IMR-90 (cell line): ENCODE measurements at regions not wholly inside any gene's neighbourhood (a gene's known extent, or its start where the extent isn't known, plus 50 kb on each side); places are given as distances from the start of the nearest gene placed in this dataset.

Source experiments
- ATAC-seq: fragments of 200-7000 bp; cut with Tn5 transposase; 2 replicates; pipeline ENCODE4 v1.9.1; 2020; ENCODE audit warnings: low read depth, mild to moderate bottlenecking, moderate library complexity
- BruUV-seq: library from RNA; stranded (reverse); fragments of 400-500 nt; replicated peaks from 2 replicates; lab custom pipeline; 2021; lab: Mats Ljungman, UMichigan
- CTCF ChIA-PET: fragments of 300-600 bp; formaldehyde crosslinking; extraction: SDS; loops from one replicate; lab custom pipeline; 2021; ENCODE audit warnings: antibody characterized with exemption; lab: Yijun Ruan, JAX
- POLR2A ChIA-PET: fragments of 300-600 bp; sonication (Branson Sonifier 250); formaldehyde crosslinking; loops from one replicate; lab custom pipeline; 2022; ENCODE audit warnings: antibody characterized with exemption; ENCODE audit not compliant: unreplicated experiment; lab: Charles Lee
- DNase-seq: peaks from one replicate; pipeline ENCODE4 v3.0.0; 2013
- H2AFZ ChIP-seq: replicated peaks from 2 replicates; pipeline ENCODE3; 2013; ENCODE audit warnings: low read length, mild to moderate bottlenecking; ENCODE audit not compliant: poor library complexity
- H2AK5ac ChIP-seq: 2 replicates; pipeline ENCODE4 v1.6.1; 2013; ENCODE audit warnings: low read depth, low read length, inconsistent platforms
- H2AK9ac ChIP-seq: replicated peaks from 2 replicates; pipeline ENCODE3; 2013; ENCODE audit warnings: mild to moderate bottlenecking, low read depth, low read length, moderate library complexity; ENCODE audit not compliant: poor library complexity
- H2BK120ac ChIP-seq: 2 replicates; pipeline ENCODE4 v1.6.1; 2013; ENCODE audit warnings: low read depth, low read length, inconsistent platforms
- H2BK15ac ChIP-seq: 3 replicates; pipeline ENCODE4 v1.6.1; 2013; ENCODE audit warnings: low read depth, low read length, inconsistent platforms
- H2BK20ac ChIP-seq: 2 replicates; pipeline ENCODE4 v1.6.1; 2013; ENCODE audit warnings: low read depth, mild to moderate bottlenecking, inconsistent platforms, low read length, moderate library complexity
- H2BK5ac ChIP-seq: 2 replicates; pipeline ENCODE4 v1.6.1; 2013; ENCODE audit warnings: mild to moderate bottlenecking, low read depth, low read length, inconsistent platforms; ENCODE audit not compliant: poor library complexity, severe bottlenecking
- H3K14ac ChIP-seq: replicated peaks from 2 replicates; pipeline ENCODE4 v1.6.1; 2013; ENCODE audit warnings: low read depth, low read length, inconsistent platforms
- H3K18ac ChIP-seq: 2 replicates; pipeline ENCODE4 v1.6.1; 2013; ENCODE audit warnings: low read depth, low read length, control low read depth
- H3K23ac ChIP-seq: 2 replicates; pipeline ENCODE4 v1.6.1; 2013; ENCODE audit warnings: low read depth, low read length, inconsistent platforms
- H3K27ac ChIP-seq: 2 replicates; pipeline ENCODE4 v1.5.1; 2013; ENCODE audit warnings: mild to moderate bottlenecking, control low read depth, low read length; ENCODE audit not compliant: insufficient read depth
- H3K27me3 ChIP-seq: 2 replicates; pipeline ENCODE4 v1.6.1; 2013; ENCODE audit warnings: low read length; ENCODE audit not compliant: control insufficient read depth, insufficient read depth
- H3K36me3 ChIP-seq: 2 replicates; pipeline ENCODE4 v1.6.1; 2013; ENCODE audit warnings: low read length, mixed read lengths; ENCODE audit not compliant: control insufficient read depth, insufficient read depth
- H3K4ac ChIP-seq: 2 replicates; pipeline ENCODE4 v1.6.1; 2013; ENCODE audit warnings: low read depth, low read length, inconsistent platforms
- H3K4me1 ChIP-seq: 2 replicates; pipeline ENCODE4 v1.6.1; 2013; ENCODE audit warnings: low read length, mixed read lengths; ENCODE audit not compliant: control insufficient read depth, insufficient read depth
- H3K4me2 ChIP-seq: 2 replicates; pipeline ENCODE4 v1.6.1; 2013; ENCODE audit warnings: low read depth, mild to moderate bottlenecking, control low read depth, low read length, moderate library complexity
- H3K4me3 ChIP-seq: 2 replicates; pipeline ENCODE4 v1.5.1; 2013; ENCODE audit warnings: low read depth, mild to moderate bottlenecking, control low read depth, low read length, moderate library complexity; ENCODE audit not compliant: insufficient read depth
- H3K56ac ChIP-seq: 2 replicates; pipeline ENCODE4 v1.6.1; 2013; ENCODE audit warnings: low read length, inconsistent platforms; ENCODE audit not compliant: insufficient read depth; ENCODE audit errors: extremely low read depth
- H3K79me1 ChIP-seq, 2 experiments: 2 replicates each; pipeline ENCODE4 v1.6.1; 2013; ENCODE audit warnings: low read length in 2 of 2, inconsistent platforms in 1 of 2, low read depth in 1 of 2
- H3K9ac ChIP-seq: 2 replicates; pipeline ENCODE4 v1.6.1; 2013; ENCODE audit warnings: low read depth, low read length, control low read depth
- H3K9me1 ChIP-seq: 2 replicates; pipeline ENCODE4 v1.6.1; 2013; ENCODE audit warnings: low read length, inconsistent platforms; ENCODE audit not compliant: insufficient read depth
- H3K9me3 ChIP-seq: 2 replicates; pipeline ENCODE4 v1.6.1; 2013; ENCODE audit warnings: low read length; ENCODE audit not compliant: control insufficient read depth, insufficient read depth
- H4K20me1 ChIP-seq: 2 replicates; pipeline ENCODE4 v1.6.1; 2013; ENCODE audit warnings: low read length, inconsistent platforms; ENCODE audit not compliant: insufficient read depth
- H4K5ac ChIP-seq: 2 replicates; pipeline ENCODE4 v1.6.1; 2013; ENCODE audit warnings: mild to moderate bottlenecking, low read depth, low read length, control low read depth
- H4K8ac ChIP-seq, 2 experiments: 2 replicates each; pipeline ENCODE4 v1.6.1; 2013; ENCODE audit warnings: low read depth in 2 of 2, low read length in 2 of 2, control low read depth in 1 of 2, inconsistent platforms in 1 of 2
- H4K91ac ChIP-seq: 2 replicates; pipeline ENCODE4 v1.6.1; 2013; ENCODE audit warnings: low read depth, low read length, inconsistent platforms; ENCODE audit not compliant: insufficient read depth
- CHD1 ChIP-seq: IDR thresholded peaks from 2 replicates; pipeline ENCODE4 v1.6.1; 2012; ENCODE audit warnings: low read depth, low read length, improper control_type of control experiment
- CTCF ChIP-seq: conservative IDR thresholded peaks from 2 replicates; pipeline ENCODE4 v1.5.1; 2012; ENCODE audit warnings: mild to moderate bottlenecking, low read depth, low read length, improper control_type of control experiment
- FOS ChIP-seq: fragments of 150-350 bp; IDR thresholded peaks from 2 replicates; pipeline ENCODE4 v1.6.1; 2016; ENCODE audit warnings: low read depth, low read length
- MAFK ChIP-seq: IDR thresholded peaks from 2 replicates; pipeline ENCODE4 v1.6.1; 2012; ENCODE audit warnings: low read depth, low read length, improper control_type of control experiment
- POLR2A ChIP-seq: IDR thresholded peaks from 2 replicates; pipeline ENCODE4 v1.6.1; 2012; ENCODE audit warnings: mild to moderate bottlenecking, low read depth, low read length
- RAD21 ChIP-seq: IDR thresholded peaks from 2 replicates; pipeline ENCODE4 v1.6.1; 2012; ENCODE audit warnings: low read length, improper control_type of control experiment
- SMC3 ChIP-seq: fragments of 150-350 bp; IDR thresholded peaks from 2 replicates; pipeline ENCODE4 v1.6.1; 2016; ENCODE audit warnings: low read depth, mild to moderate bottlenecking, antibody characterized with exemption, low read length, moderate library complexity
- WGBS, 2 experiments: methylation state at CpG; one replicate each; pipeline versions ENCODE4 v1.1.5 to v1.1.7; 2013; ENCODE audit warnings: missing lambda C conversion rate in 2 of 2; ENCODE audit not compliant: insufficient read length in 1 of 2; ENCODE audit errors: extremely low coverage in 2 of 2; 5-methylcytosine and 5-hydroxymethylcytosine counted together
- dilution Hi-C: fragments of 300-500 bp; cut with HindIII; formaldehyde crosslinking; loops from one replicate; pipeline ENCODE4 v1.14.3; 2018; ENCODE audit warnings: low sequenced_read_pairs; ENCODE audit not compliant: unreplicated experiment
- in situ Hi-C: fragments of 300-500 bp; cut with MboI; formaldehyde crosslinking; loops from 3 replicates; pipeline ENCODE4 v1.14.3; 2019; ENCODE audit warnings: low sequenced_read_pairs, inconsistent platforms, mixed read lengths
- intact Hi-C: fragments of 100-400 bp; cut with micrococcal nuclease; formaldehyde crosslinking; loops from 2 replicates; pipeline ENCODE4 v1.10.0; 2022

DNA sequence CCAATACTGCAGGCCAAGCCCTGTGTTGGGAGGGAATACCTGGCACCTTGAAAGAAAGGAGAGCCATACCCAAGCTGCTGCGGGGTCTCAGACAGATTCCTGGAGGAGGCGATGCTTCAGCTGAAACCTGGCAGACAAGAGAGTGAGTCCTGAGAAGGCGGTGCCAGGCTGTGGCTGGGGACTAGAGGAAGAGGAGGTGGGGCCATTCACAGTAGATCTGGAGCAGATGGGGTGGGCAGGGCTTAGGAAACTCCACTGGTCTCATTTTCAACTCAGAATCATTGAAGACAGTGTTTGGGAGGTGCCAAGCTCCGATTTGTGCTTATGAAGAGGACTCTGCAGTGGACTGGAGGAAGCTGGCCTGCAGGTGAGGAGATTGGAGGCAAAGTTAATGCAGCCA, 236.3 kb upstream of the MKI67 start:
- POLR2A ChIA-PET = no interaction called here
- intact Hi-C loops = no loop called here

More for the DNA sequence above, 236.3 kb upstream of the MKI67 start:
- Histone ChIP-seq H3K27me3 (no peaks in the 10 kb centered on the region), H3K56ac (no peak overlapping the region), H3K14ac (no peak overlapping the region), H3K36me3 (no peaks in the 10 kb centered on the region), H3K23ac (no peak overlapping the region), H4K5ac (no peak overlapping the region), H3K9ac (no peak overlapping the region), H4K20me1 (no peaks in the 10 kb centered on the region), H2AK5ac (no peak overlapping the region), H4K91ac (no peak overlapping the region), H3K27ac (no peak overlapping the region), H3K18ac (no peak overlapping the region), H2BK5ac (no peak overlapping the region), H3K9me1 (no peaks in the 10 kb centered on the region), H2BK20ac (no peak overlapping the region), H2BK120ac (no peak overlapping the region), H3K4ac (no peak overlapping the region), H2AFZ (no peak overlapping the region), H3K9me3 (peaks cover 52% of the 10 kb centered on the region), H2AK9ac (no peak overlapping the region), H3K4me2 (no peak overlapping the region), H3K4me3 (no peak overlapping the region), H3K4me1 (no peaks in the 10 kb centered on the region), H3K79me1 (no peaks in the 10 kb centered on the region), H4K8ac (no peak overlapping the region), H2BK15ac (no peak overlapping the region)
- in situ Hi-C loops (no loop called here), dilution Hi-C loops (no loop called here)
- CTCF ChIA-PET = no interaction called here
- ATAC-seq (no peak), DNase-seq (no peak)
- WGBS, 2 experiments = 0% methylated on average over 1 of the region's 4 CpGs; no CpG with 5 or more reads in 1 of the 2 experiments
- no TSS peak for BruUV-seq
- TF ChIP-seq CTCF = no peak
- no peak for TF ChIP-seq FOS
- no peak for TF ChIP-seq CHD1
- no peak for TF ChIP-seq MAFK
- no peak for TF ChIP-seq SMC3
- no peak for TF ChIP-seq RAD21
- no peak for TF ChIP-seq POLR2A
